ENCODE measurements at regions not wholly inside any gene's neighbourhood (a gene's known extent, or its start where the extent isn't known, plus 50 kb on each side); places are given as distances from the start of the nearest gene placed in this dataset.
A peak's percentile ranks its signal among the peaks of the same experiment; 100 is the strongest.

DNA sequence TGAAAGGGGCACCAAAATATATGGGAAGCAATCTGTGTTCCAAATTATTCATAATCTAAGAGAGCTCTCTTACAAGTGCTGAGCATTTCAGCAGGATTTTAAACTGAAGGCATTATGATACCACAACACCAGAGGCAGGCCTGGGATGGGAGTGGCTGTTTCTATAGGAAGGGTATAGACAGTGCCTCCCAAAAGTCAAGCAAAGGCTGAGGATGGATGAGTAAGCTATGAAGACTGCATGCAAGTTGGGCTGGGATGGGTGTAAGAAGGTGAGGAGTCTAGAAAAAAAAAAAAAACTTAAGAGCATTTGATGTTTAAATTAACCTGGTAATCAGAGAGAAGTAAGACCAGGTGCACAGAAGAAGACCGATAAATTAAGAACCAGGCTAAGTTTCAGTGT, 132.5 kb downstream of the OSR1 start:
- peak; percentile 48 for FAIRE-seq

DNA sequence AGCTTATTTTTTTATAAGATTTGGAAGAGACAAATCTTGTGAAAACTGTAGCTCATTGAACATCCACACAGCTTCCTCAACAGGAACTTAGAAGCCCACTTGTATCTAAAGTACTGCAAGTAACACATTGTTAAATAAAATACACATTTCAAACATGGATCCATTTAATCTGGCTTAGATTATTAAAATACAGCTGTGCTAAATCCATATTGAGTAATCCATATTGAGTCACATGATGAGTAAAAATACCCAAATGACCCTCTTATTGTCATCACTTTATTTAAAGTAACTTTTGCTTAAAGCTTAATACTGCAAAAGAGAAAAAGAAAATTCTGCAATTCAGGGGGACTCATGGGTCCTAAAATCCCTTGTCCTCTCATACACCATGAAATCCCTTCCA, 133.3 kb downstream of the OSR1 start:
- H3K27ac ChIP-seq (ENCODE audit: control insufficient read depth, insufficient read depth, low read length): no peak overlapping the region
- H3K27me3 ChIP-seq (ENCODE audit: control insufficient read depth, extremely low read depth, insufficient read depth, low read length): no peaks in the 10 kb centered on the region
- no peaks in the 10 kb centered on the region for H3K9me1 ChIP-seq (ENCODE audit: control insufficient read depth, extremely low read depth, insufficient read depth, low read length)
- no peak overlapping the region for H3K4me3 ChIP-seq (ENCODE audit: control insufficient read depth in 2 of 3, extremely low read depth in 1 of 3, insufficient read depth in 2 of 3, low read depth in 1 of 3, low read length in 3 of 3)
- no peaks in the 10 kb centered on the region for H3K9me3 ChIP-seq (ENCODE audit: control insufficient read depth, low read depth, low read length)
- DNase-seq (ENCODE audit: low read depth, low spot score) (no peak), FAIRE-seq (no peak)
- no peaks in the 10 kb centered on the region for H3K36me3 ChIP-seq (ENCODE audit: control insufficient read depth in 2 of 2, extremely low read depth in 1 of 2, insufficient read depth in 2 of 2, low read length in 2 of 2)
- TF ChIP-seq, protein P1, sequence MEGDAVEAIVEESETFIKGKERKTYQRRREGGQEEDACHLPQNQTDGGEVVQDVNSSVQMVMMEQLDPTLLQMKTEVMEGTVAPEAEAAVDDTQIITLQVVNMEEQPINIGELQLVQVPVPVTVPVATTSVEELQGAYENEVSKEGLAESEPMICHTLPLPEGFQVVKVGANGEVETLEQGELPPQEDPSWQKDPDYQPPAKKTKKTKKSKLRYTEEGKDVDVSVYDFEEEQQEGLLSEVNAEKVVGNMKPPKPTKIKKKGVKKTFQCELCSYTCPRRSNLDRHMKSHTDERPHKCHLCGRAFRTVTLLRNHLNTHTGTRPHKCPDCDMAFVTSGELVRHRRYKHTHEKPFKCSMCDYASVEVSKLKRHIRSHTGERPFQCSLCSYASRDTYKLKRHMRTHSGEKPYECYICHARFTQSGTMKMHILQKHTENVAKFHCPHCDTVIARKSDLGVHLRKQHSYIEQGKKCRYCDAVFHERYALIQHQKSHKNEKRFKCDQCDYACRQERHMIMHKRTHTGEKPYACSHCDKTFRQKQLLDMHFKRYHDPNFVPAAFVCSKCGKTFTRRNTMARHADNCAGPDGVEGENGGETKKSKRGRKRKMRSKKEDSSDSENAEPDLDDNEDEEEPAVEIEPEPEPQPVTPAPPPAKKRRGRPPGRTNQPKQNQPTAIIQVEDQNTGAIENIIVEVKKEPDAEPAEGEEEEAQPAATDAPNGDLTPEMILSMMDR (optimal IDR thresholded peaks at IDR 0.05 in 1 of 3, IDR thresholded peaks at IDR 0.05 in 1 of 3, conservative IDR thresholded peaks at IDR 0.05 in 1 of 3; ENCODE audit: extremely low read depth in 1 of 3, insufficient read depth in 2 of 3, low read length in 3 of 3): no peak
- TF ChIP-seq EZH2 (IDR thresholded peaks at IDR 0.05; ENCODE audit: low read length): no peak
- H3K4me1 ChIP-seq (ENCODE audit: control insufficient read depth, extremely low read depth, insufficient read depth, low read length): peaks cover 24% of the 10 kb centered on the region
- H3K4me2 ChIP-seq (ENCODE audit: control insufficient read depth, extremely low read depth, insufficient read depth, low read depth, low read length): no peak overlapping the region
- dilution Hi-C loops (cut with MboI; ENCODE audit: extremely low pct_ligation_motif_present, low sequenced_read_pairs): no loop called here
- H4K20me1 ChIP-seq (ENCODE audit: control insufficient read depth, extremely low read depth, insufficient read depth, low read length): no peaks in the 10 kb centered on the region
- no peak overlapping the region for H3K9ac ChIP-seq (ENCODE audit: control insufficient read depth, extremely low read depth, insufficient read depth, low read length)
- H3K79me2 ChIP-seq (ENCODE audit: control insufficient read depth, insufficient read depth, low read length): no peaks in the 10 kb centered on the region
- H2AFZ ChIP-seq (ENCODE audit: control insufficient read depth, low read length): no peak overlapping the region

More for the DNA sequence above, 132.5 kb downstream of the OSR1 start:
- no peak overlapping the region for H3K4me3 ChIP-seq (ENCODE audit: control insufficient read depth in 2 of 3, extremely low read depth in 1 of 3, insufficient read depth in 2 of 3, low read depth in 1 of 3, low read length in 3 of 3)
- no peak overlapping the region for H3K9ac ChIP-seq (ENCODE audit: control insufficient read depth, extremely low read depth, insufficient read depth, low read length)
- no peak overlapping the region for H2AFZ ChIP-seq (ENCODE audit: control insufficient read depth, low read length)
- dilution Hi-C loops (cut with MboI; ENCODE audit: extremely low pct_ligation_motif_present, low sequenced_read_pairs): no loop called here
- no peaks in the 10 kb centered on the region for H4K20me1 ChIP-seq (ENCODE audit: control insufficient read depth, extremely low read depth, insufficient read depth, low read length)
- H3K9me3 ChIP-seq (ENCODE audit: control insufficient read depth, low read depth, low read length): no peaks in the 10 kb centered on the region
- H3K27ac ChIP-seq (ENCODE audit: control insufficient read depth, insufficient read depth, low read length): no peak overlapping the region
- TF ChIP-seq, protein P1 (optimal IDR thresholded peaks at IDR 0.05 in 1 of 3, IDR thresholded peaks at IDR 0.05 in 1 of 3, conservative IDR thresholded peaks at IDR 0.05 in 1 of 3; ENCODE audit: extremely low read depth in 1 of 3, insufficient read depth in 2 of 3, low read length in 3 of 3): no peak
- TF ChIP-seq EZH2 (IDR thresholded peaks at IDR 0.05; ENCODE audit: low read length): no peak
- H3K79me2 ChIP-seq (ENCODE audit: control insufficient read depth, insufficient read depth, low read length): no peaks in the 10 kb centered on the region
- H3K36me3 ChIP-seq (ENCODE audit: control insufficient read depth in 2 of 2, extremely low read depth in 1 of 2, insufficient read depth in 2 of 2, low read length in 2 of 2): no peaks in the 10 kb centered on the region
- peaks cover 24% of the 10 kb centered on the region for H3K4me1 ChIP-seq (ENCODE audit: control insufficient read depth, extremely low read depth, insufficient read depth, low read length)
- no peak for DNase-seq (ENCODE audit: low read depth, low spot score)
- H3K9me1 ChIP-seq (ENCODE audit: control insufficient read depth, extremely low read depth, insufficient read depth, low read length): no peaks in the 10 kb centered on the region
- peak overlapping the region; percentile 23 for H3K4me2 ChIP-seq (ENCODE audit: control insufficient read depth, extremely low read depth, insufficient read depth, low read depth, low read length)
- H3K27me3 ChIP-seq (ENCODE audit: control insufficient read depth, extremely low read depth, insufficient read depth, low read length): no peaks in the 10 kb centered on the region

Measured in keratinocyte (primary cell).